ENCODE measurements at regions not wholly inside any gene's neighbourhood (a gene's known extent, or its start where the extent isn't known, plus 50 kb on each side); places are given as distances from the start of the nearest gene placed in this dataset.

GRCh38 chrX:34503119-34503518 is 154.0 kb downstream of the TMEM47 start:
- DNase-seq, result no peak
- H3K9me3 ChIP-seq, result peaks cover 0 to 23% (median 0%) of the 10 kb centered on the region in 8 donors
- intact Hi-C loops (cut with DNase I; ENCODE audit: low total_unique reads), result no loop called here
- H3K36me3 ChIP-seq, result no peaks in the 10 kb centered on the region
- no peaks in the 10 kb centered on the region for H3K27me3 ChIP-seq (replicated peaks in 1 of 7)
- H3K27ac ChIP-seq, result no peak overlapping the region
- H3K4me1 ChIP-seq, result no peaks in the 10 kb centered on the region
- no peak overlapping the region for H3K4me3 ChIP-seq
- TF ChIP-seq POLR2A (IDR thresholded peaks at IDR 0.05) (no peak), POLR2AphosphoS5 (IDR thresholded peaks at IDR 0.05) (no peak)
- TF ChIP-seq, protein P1, sequence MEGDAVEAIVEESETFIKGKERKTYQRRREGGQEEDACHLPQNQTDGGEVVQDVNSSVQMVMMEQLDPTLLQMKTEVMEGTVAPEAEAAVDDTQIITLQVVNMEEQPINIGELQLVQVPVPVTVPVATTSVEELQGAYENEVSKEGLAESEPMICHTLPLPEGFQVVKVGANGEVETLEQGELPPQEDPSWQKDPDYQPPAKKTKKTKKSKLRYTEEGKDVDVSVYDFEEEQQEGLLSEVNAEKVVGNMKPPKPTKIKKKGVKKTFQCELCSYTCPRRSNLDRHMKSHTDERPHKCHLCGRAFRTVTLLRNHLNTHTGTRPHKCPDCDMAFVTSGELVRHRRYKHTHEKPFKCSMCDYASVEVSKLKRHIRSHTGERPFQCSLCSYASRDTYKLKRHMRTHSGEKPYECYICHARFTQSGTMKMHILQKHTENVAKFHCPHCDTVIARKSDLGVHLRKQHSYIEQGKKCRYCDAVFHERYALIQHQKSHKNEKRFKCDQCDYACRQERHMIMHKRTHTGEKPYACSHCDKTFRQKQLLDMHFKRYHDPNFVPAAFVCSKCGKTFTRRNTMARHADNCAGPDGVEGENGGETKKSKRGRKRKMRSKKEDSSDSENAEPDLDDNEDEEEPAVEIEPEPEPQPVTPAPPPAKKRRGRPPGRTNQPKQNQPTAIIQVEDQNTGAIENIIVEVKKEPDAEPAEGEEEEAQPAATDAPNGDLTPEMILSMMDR (IDR thresholded peaks at IDR 0.05 in 8 of 11, conservative IDR thresholded peaks at IDR 0.05 in 3 of 11), result no peak
- WGBS, 5 donors, result 62 to 71% (median 69%) methylated on average over 3 of the region's 3 CpGs

- no peaks in the 10 kb centered on the region for H3K4me1 ChIP-seq
- TF ChIP-seq POLR2AphosphoS5 (IDR thresholded peaks at IDR 0.05) (no peak), POLR2A (IDR thresholded peaks at IDR 0.05) (no peak)
- TF ChIP-seq, protein P1 (IDR thresholded peaks at IDR 0.05 in 8 of 11, conservative IDR thresholded peaks at IDR 0.05 in 3 of 11), result no peak
- H3K9me3 ChIP-seq, result no peaks in the 10 kb centered on the region
- H3K27me3 ChIP-seq (replicated peaks in 1 of 7), result no peaks in the 10 kb centered on the region
- WGBS, 5 donors, result 60 to 79% (median 72%) methylated on average over 4 of the region's 4 CpGs
- H3K4me3 ChIP-seq, result no peak overlapping the region
- H3K27ac ChIP-seq, result no peak overlapping the region
- intact Hi-C loops (cut with DNase I; ENCODE audit: low total_unique reads), result no loop called here
- H3K36me3 ChIP-seq, result no peaks in the 10 kb centered on the region
- DNase-seq, result no peak
Observed at GRCh38 chrX:34493086-34493485, 164.0 kb downstream of the TMEM47 start.

GRCh38 chrX:34491126-34491525 is 166.0 kb downstream of the TMEM47 start:
- Histone ChIP-seq H3K36me3 (no peaks in the 10 kb centered on the region), H3K27ac (no peak overlapping the region), H3K9me3 (no peaks in the 10 kb centered on the region), H3K4me3 (no peak overlapping the region), H3K27me3 (replicated peaks in 1 of 7) (no peaks in the 10 kb centered on the region), H3K4me1 (no peaks in the 10 kb centered on the region)
- intact Hi-C loops (cut with DNase I; ENCODE audit: low total_unique reads), result no loop called here
- 72 to 92% (median 87%) methylated on average over 2 of the region's 2 CpGs for WGBS, 5 donors
- DNase-seq, result no peak
- TF ChIP-seq, protein P1 (IDR thresholded peaks at IDR 0.05 in 8 of 11, conservative IDR thresholded peaks at IDR 0.05 in 3 of 11), result no peak
- no peak for TF ChIP-seq POLR2AphosphoS5 (IDR thresholded peaks at IDR 0.05)

DNA sequence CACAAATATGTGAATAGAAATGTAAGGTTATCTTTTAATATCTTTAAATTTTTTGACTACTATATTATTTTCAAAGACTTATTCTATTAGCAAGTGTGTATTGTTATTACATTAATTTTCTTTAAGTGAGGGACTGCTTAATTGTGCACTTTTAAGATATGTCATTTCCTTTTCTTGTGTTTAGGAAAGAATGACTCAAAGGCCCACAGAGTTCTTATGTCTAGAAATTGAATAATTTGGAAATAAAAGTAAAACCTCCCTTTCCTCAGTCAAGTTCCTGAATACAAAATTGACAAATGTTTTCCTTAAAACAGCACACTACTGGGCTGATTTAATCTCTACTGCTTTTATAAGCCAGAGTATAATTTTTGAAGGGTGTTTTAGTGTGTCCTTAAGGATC is 169.7 kb downstream of the TMEM47 start:
- no peaks in the 10 kb centered on the region for H3K4me1 ChIP-seq
- DNase-seq, result no peak
- H3K4me3 ChIP-seq, result no peak overlapping the region
- intact Hi-C loops (cut with DNase I; ENCODE audit: low total_unique reads), result no loop called here
- no peaks in the 10 kb centered on the region for H3K36me3 ChIP-seq
- no peak for TF ChIP-seq POLR2A (IDR thresholded peaks at IDR 0.05)
- TF ChIP-seq, protein P1 (IDR thresholded peaks at IDR 0.05 in 8 of 11, conservative IDR thresholded peaks at IDR 0.05 in 3 of 11), result no peak
- no peak for TF ChIP-seq POLR2AphosphoS5 (IDR thresholded peaks at IDR 0.05)
- H3K27me3 ChIP-seq (replicated peaks in 1 of 7), result no peaks in the 10 kb centered on the region
- H3K9me3 ChIP-seq, result no peaks in the 10 kb centered on the region
- H3K27ac ChIP-seq, result no peak overlapping the region

Data from spleen (tissue), 11 donors.